ENCODE measurements at regions not wholly inside any gene's neighbourhood (a gene's known extent, or its start where the extent isn't known, plus 50 kb on each side); places are given as distances from the start of the nearest gene placed in this dataset.

- peak in 3 of 4 donors; percentile 23 to 29 (median 26) for DNase-seq (ENCODE audit: low read depth in 4 of 4, low spot score in 2 of 4)
These were observed 295.5 kb downstream of the DTWD2 start for GRCh38 chr5:118692811-118693342.

GRCh38 chr5:118687661-118688621, 300.4 kb downstream of the DTWD2 start:
- no peak for DNase-seq (ENCODE audit: low read depth in 4 of 4, low spot score in 2 of 4)

GRCh38 chr5:118687100-118687499, 301.2 kb downstream of the DTWD2 start:
- no peak for DNase-seq (ENCODE audit: low read depth in 4 of 4, low spot score in 2 of 4)

- no peak for DNase-seq (ENCODE audit: low read depth in 4 of 4, low spot score in 2 of 4)
These were observed 306.7 kb downstream of the DTWD2 start for GRCh38 chr5:118681655-118682054.

GRCh38 chr5:118679264-118679940, 308.9 kb downstream of the DTWD2 start:
- DNase-seq (ENCODE audit: low read depth in 4 of 4, low spot score in 2 of 4) = no peak

- DNase-seq (ENCODE audit: low read depth in 4 of 4, low spot score in 2 of 4) = no peak
These were observed 309.6 kb downstream of the DTWD2 start for GRCh38 chr5:118678746-118679145.

- no peak for DNase-seq (ENCODE audit: low read depth in 4 of 4, low spot score in 2 of 4)
These were observed 313.1 kb downstream of the DTWD2 start for GRCh38 chr5:118675247-118675646.

GRCh38 chr5:118657576-118657975, 330.8 kb downstream of the DTWD2 start:
- no peak for DNase-seq (ENCODE audit: low read depth in 4 of 4, low spot score in 2 of 4)

GRCh38 chr5:118653872-118654271, 334.5 kb downstream of the DTWD2 start:
- DNase-seq (ENCODE audit: low read depth in 4 of 4, low spot score in 2 of 4) = no peak

- DNase-seq (ENCODE audit: low read depth in 4 of 4, low spot score in 2 of 4) = no peak
These were observed 335.2 kb downstream of the DTWD2 start for GRCh38 chr5:118653183-118653582.

- DNase-seq (ENCODE audit: low read depth in 4 of 4, low spot score in 2 of 4) = no peak
These were observed 337.3 kb downstream of the DTWD2 start for GRCh38 chr5:118651002-118651401.

- no peak for DNase-seq (ENCODE audit: low read depth in 4 of 4, low spot score in 2 of 4)
These were observed 340.8 kb downstream of the DTWD2 start for GRCh38 chr5:118647587-118647986.

- DNase-seq (ENCODE audit: low read depth in 4 of 4, low spot score in 2 of 4) = no peak
These were observed 341.4 kb downstream of the DTWD2 start for GRCh38 chr5:118646917-118647316.

- DNase-seq (ENCODE audit: low read depth in 4 of 4, low spot score in 2 of 4) = no peak
These were observed 350.2 kb downstream of the DTWD2 start for GRCh38 chr5:118637947-118638670.

GRCh38 chr5:118628660-118629354, 359.5 kb downstream of the DTWD2 start:
- no peak for DNase-seq (ENCODE audit: low read depth in 4 of 4, low spot score in 2 of 4)

GRCh38 chr5:118620233-118620632, 368.1 kb downstream of the DTWD2 start:
- DNase-seq (ENCODE audit: low read depth in 4 of 4, low spot score in 2 of 4) = peak in 2 of 4 donors; percentile 32 to 48

- DNase-seq (ENCODE audit: low read depth in 4 of 4, low spot score in 2 of 4) = no peak
These were observed 368.5 kb downstream of the DTWD2 start for GRCh38 chr5:118619823-118620222.

- no peak for DNase-seq (ENCODE audit: low read depth in 4 of 4, low spot score in 2 of 4)
These were observed 372.1 kb downstream of the DTWD2 start for GRCh38 chr5:118616281-118616680.

GRCh38 chr5:118614731-118615456, 373.5 kb downstream of the DTWD2 start:
- DNase-seq (ENCODE audit: low read depth in 4 of 4, low spot score in 2 of 4) = no peak

Data from left renal cortex interstitium (tissue), 4 donors.